ENCODE measurements at regions not wholly inside any gene's neighbourhood (a gene's known extent, or its start where the extent isn't known, plus 50 kb on each side); places are given as distances from the start of the nearest gene placed in this dataset.
"Not testable (repeated sequence)": the region's sequence is repeated elsewhere in the genome, so short reads cannot be mapped to it uniquely, and the experiment has no call there.

GRCh38 chr4:12005471-12005870 lies 576.8 kb upstream of the HS3ST1 start:
- DNase-seq: no peak

GRCh38 chr4:11996581-11996980 lies 567.9 kb upstream of the HS3ST1 start:
- not testable (repeated sequence) for DNase-seq

- DNase-seq: no peak
Measured at GRCh38 chr4:11976726-11977263, 548.1 kb upstream of the HS3ST1 start.

GRCh38 chr4:11973270-11973669 lies 544.6 kb upstream of the HS3ST1 start:
- no peak for DNase-seq

- DNase-seq: no peak
Measured at GRCh38 chr4:11970754-11971153, 542.1 kb upstream of the HS3ST1 start.

- DNase-seq: no peak
Measured at GRCh38 chr4:11966782-11967181, 538.1 kb upstream of the HS3ST1 start.

GRCh38 chr4:11954093-11954492 lies 525.4 kb upstream of the HS3ST1 start:
- no peak for DNase-seq

- no peak for DNase-seq
Measured at GRCh38 chr4:11949355-11949754, 520.7 kb upstream of the HS3ST1 start.

GRCh38 chr4:11947629-11948028 lies 518.9 kb upstream of the HS3ST1 start:
- not testable (repeated sequence) for DNase-seq

- DNase-seq: no peak
Measured at GRCh38 chr4:11937941-11938340, 509.2 kb upstream of the HS3ST1 start.

- DNase-seq: no peak
Measured at GRCh38 chr4:11931266-11931820, 502.6 kb upstream of the HS3ST1 start.

GRCh38 chr4:11929080-11929479 lies 500.4 kb upstream of the HS3ST1 start:
- DNase-seq: no peak

GRCh38 chr4:11919316-11919715 lies 490.6 kb upstream of the HS3ST1 start:
- no peak for DNase-seq

GRCh38 chr4:11914406-11914805 lies 485.7 kb upstream of the HS3ST1 start:
- DNase-seq: no peak

GRCh38 chr4:11912886-11913285 lies 484.2 kb upstream of the HS3ST1 start:
- DNase-seq: no peak

GRCh38 chr4:11910812-11911211 lies 482.1 kb upstream of the HS3ST1 start:
- DNase-seq: no peak

GRCh38 chr4:11908712-11909111 lies 480.0 kb upstream of the HS3ST1 start:
- DNase-seq: no peak

GRCh38 chr4:11908205-11908604 lies 479.5 kb upstream of the HS3ST1 start:
- no peak for DNase-seq

GRCh38 chr4:11904846-11905739 lies 476.4 kb upstream of the HS3ST1 start:
- DNase-seq: no peak

GRCh38 chr4:11904117-11904535 lies 475.4 kb upstream of the HS3ST1 start:
- DNase-seq: no peak

- DNase-seq: no peak
Measured at GRCh38 chr4:11901089-11901488, 472.4 kb upstream of the HS3ST1 start.

- no peak for DNase-seq
Measured at GRCh38 chr4:11900359-11900758, 471.7 kb upstream of the HS3ST1 start.

- no peak for DNase-seq
Measured at GRCh38 chr4:11898796-11899195, 470.1 kb upstream of the HS3ST1 start.

GRCh38 chr4:11895766-11896165 lies 467.1 kb upstream of the HS3ST1 start:
- DNase-seq: no peak

Measured in activated naive CD4-positive, alpha-beta T cell treated with anti-CD3 and anti-CD28 coated beads, Interleukin-2, amount 50 U/mL, for 16 hours (primary cell).